Activated T-cell treated with anti-CD3 and anti-CD28 coated beads for 48 hours (primary cell): ENCODE measurements at regions not wholly inside any gene's neighbourhood (a gene's known extent, or its start where the extent isn't known, plus 50 kb on each side); places are given as distances from the start of the nearest gene placed in this dataset.
"Not testable (repeated sequence)": the region's sequence is repeated elsewhere in the genome, so short reads cannot be mapped to it uniquely, and the experiment has no call there.

Experiments used
- DNase-seq: peaks from one replicate; pipeline ENCODE4 v3.0.0-alpha.2; 2020; ENCODE audit warnings: low read depth

GRCh38 chr5:105684799-105685198 lies 1985.9 kb downstream of the EFNA5 start:
- no peak for DNase-seq

GRCh38 chr5:105680858-105681475 lies 1989.8 kb downstream of the EFNA5 start:
- no peak for DNase-seq

- no peak for DNase-seq
These were observed 1993.4 kb downstream of the EFNA5 start for GRCh38 chr5:105677291-105677690.

GRCh38 chr5:105670596-105670995 lies 2000.1 kb downstream of the EFNA5 start:
- no peak for DNase-seq

- DNase-seq = no peak
These were observed 2007.1 kb downstream of the EFNA5 start for GRCh38 chr5:105663671-105664070.

- no peak for DNase-seq
These were observed 2011.3 kb downstream of the EFNA5 start for GRCh38 chr5:105659396-105659795.

GRCh38 chr5:105640328-105640727 lies 2030.4 kb downstream of the EFNA5 start:
- DNase-seq = no peak

- no peak for DNase-seq
These were observed 2031.2 kb downstream of the EFNA5 start for GRCh38 chr5:105639511-105639910.

GRCh38 chr5:105639068-105639467 lies 2031.7 kb downstream of the EFNA5 start:
- DNase-seq = no peak

- DNase-seq = no peak
These were observed 2032.3 kb downstream of the EFNA5 start for GRCh38 chr5:105638437-105638836.

GRCh38 chr5:105632043-105632442 lies 2038.7 kb downstream of the EFNA5 start:
- no peak for DNase-seq

GRCh38 chr5:105630803-105631202 lies 2039.9 kb downstream of the EFNA5 start:
- DNase-seq = no peak

- no peak for DNase-seq
These were observed 2051.0 kb downstream of the EFNA5 start for GRCh38 chr5:105619725-105620124.

- DNase-seq = no peak
These were observed 2053.1 kb downstream of the EFNA5 start for GRCh38 chr5:105617436-105618215.

GRCh38 chr5:105616599-105616998 lies 2054.0 kb upstream of the NUDT12 start:
- no peak for DNase-seq

GRCh38 chr5:105602406-105602805 lies 2039.8 kb upstream of the NUDT12 start:
- not testable (repeated sequence) for DNase-seq

GRCh38 chr5:105593011-105593760 lies 2030.6 kb upstream of the NUDT12 start:
- no peak for DNase-seq

GRCh38 chr5:105587963-105588662 lies 2025.5 kb upstream of the NUDT12 start:
- no peak for DNase-seq

- no peak for DNase-seq
These were observed 2019.5 kb upstream of the NUDT12 start for GRCh38 chr5:105581988-105582690.

GRCh38 chr5:105573575-105573974 lies 2011.0 kb upstream of the NUDT12 start:
- DNase-seq = no peak

GRCh38 chr5:105565531-105565930 lies 2002.9 kb upstream of the NUDT12 start:
- no peak for DNase-seq

GRCh38 chr5:105563842-105564241 lies 2001.3 kb upstream of the NUDT12 start:
- no peak for DNase-seq
